CD4-positive, alpha-beta T cell treated with Interferon gamma for 1 hour (primary cell): ENCODE measurements at regions not wholly inside any gene's neighbourhood (a gene's known extent, or its start where the extent isn't known, plus 50 kb on each side); places are given as distances from the start of the nearest gene placed in this dataset.

ENCODE experiments used
- DNase-seq: peaks from one replicate; pipeline ENCODE4 v3.0.0-alpha.2; 2020

- DNase-seq = no peak
These were observed 245.5 kb downstream of the PHLDA1 start for GRCh38 chr12:75786070-75786469.

GRCh38 chr12:75784591-75784990 lies 247.0 kb downstream of the PHLDA1 start:
- no peak for DNase-seq

- DNase-seq = no peak
These were observed 248.3 kb downstream of the PHLDA1 start for GRCh38 chr12:75783093-75783877.

GRCh38 chr12:75782069-75782581 lies 249.5 kb downstream of the PHLDA1 start:
- no peak for DNase-seq

- no peak for DNase-seq
These were observed 250.0 kb downstream of the PHLDA1 start for GRCh38 chr12:75781532-75782046.

GRCh38 chr12:75779891-75780496 lies 251.6 kb downstream of the PHLDA1 start:
- no peak for DNase-seq

- DNase-seq = no peak
These were observed 257.1 kb downstream of the PHLDA1 start for GRCh38 chr12:75774261-75775052.

GRCh38 chr12:75773377-75773776 lies 258.2 kb downstream of the PHLDA1 start:
- DNase-seq = no peak

- no peak for DNase-seq
These were observed 259.6 kb upstream of the KRR1 start for GRCh38 chr12:75771023-75771422.

GRCh38 chr12:75767957-75768356 lies 256.5 kb upstream of the KRR1 start:
- no peak for DNase-seq

- no peak for DNase-seq
These were observed 255.1 kb upstream of the KRR1 start for GRCh38 chr12:75766263-75767160.

GRCh38 chr12:75765170-75766059 lies 254.0 kb upstream of the KRR1 start:
- DNase-seq = no peak

GRCh38 chr12:75764091-75764841 lies 252.9 kb upstream of the KRR1 start:
- DNase-seq = no peak

- DNase-seq = no peak
These were observed 249.3 kb upstream of the KRR1 start for GRCh38 chr12:75760573-75761294.

- no peak for DNase-seq
These were observed 248.6 kb upstream of the KRR1 start for GRCh38 chr12:75759842-75760572.

- DNase-seq = no peak
These were observed 247.8 kb upstream of the KRR1 start for GRCh38 chr12:75759196-75759595.

- DNase-seq = no peak
These were observed 245.4 kb upstream of the KRR1 start for GRCh38 chr12:75756771-75757170.

GRCh38 chr12:75756111-75756510 lies 244.7 kb upstream of the KRR1 start:
- DNase-seq = no peak

GRCh38 chr12:75754698-75755097 lies 243.3 kb upstream of the KRR1 start:
- no peak for DNase-seq
